ENCODE measurements at regions not wholly inside any gene's neighbourhood (a gene's known extent, or its start where the extent isn't known, plus 50 kb on each side); places are given as distances from the start of the nearest gene placed in this dataset.

DNA sequence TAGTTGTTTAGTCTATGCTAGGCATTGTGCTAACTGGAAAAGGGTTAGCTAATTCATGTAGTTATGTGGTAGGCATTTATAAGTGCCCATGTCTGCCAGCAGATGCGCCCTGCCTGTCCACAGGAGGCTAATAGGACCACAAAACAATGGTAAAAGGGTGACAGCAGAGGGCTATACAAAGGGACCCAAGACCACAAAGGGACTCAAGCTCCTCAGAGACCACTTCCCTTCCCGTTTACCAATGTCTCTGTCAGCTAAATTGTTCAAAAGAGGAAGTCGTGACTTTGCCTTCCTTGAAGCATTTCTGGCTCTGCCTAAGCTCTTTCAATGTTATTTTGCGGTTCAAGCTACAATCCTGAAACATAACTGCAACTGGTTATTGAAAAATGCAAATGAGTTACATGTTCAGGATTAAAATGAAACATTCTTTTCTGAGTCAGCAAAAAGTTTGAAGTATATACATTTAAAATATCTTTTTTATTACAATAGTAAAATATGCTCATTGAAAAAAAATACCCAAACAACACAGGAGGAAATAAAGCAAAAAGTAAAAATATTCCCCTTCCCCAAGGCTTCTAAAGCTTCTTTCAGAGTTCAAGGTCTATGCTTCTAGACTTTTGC lies 149.2 kb downstream of the MAF start:
- TF ChIP-seq, protein P1, sequence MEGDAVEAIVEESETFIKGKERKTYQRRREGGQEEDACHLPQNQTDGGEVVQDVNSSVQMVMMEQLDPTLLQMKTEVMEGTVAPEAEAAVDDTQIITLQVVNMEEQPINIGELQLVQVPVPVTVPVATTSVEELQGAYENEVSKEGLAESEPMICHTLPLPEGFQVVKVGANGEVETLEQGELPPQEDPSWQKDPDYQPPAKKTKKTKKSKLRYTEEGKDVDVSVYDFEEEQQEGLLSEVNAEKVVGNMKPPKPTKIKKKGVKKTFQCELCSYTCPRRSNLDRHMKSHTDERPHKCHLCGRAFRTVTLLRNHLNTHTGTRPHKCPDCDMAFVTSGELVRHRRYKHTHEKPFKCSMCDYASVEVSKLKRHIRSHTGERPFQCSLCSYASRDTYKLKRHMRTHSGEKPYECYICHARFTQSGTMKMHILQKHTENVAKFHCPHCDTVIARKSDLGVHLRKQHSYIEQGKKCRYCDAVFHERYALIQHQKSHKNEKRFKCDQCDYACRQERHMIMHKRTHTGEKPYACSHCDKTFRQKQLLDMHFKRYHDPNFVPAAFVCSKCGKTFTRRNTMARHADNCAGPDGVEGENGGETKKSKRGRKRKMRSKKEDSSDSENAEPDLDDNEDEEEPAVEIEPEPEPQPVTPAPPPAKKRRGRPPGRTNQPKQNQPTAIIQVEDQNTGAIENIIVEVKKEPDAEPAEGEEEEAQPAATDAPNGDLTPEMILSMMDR (IDR thresholded peaks at IDR 0.05): no peak
- TF ChIP-seq POLR2A (IDR thresholded peaks at IDR 0.05): no peak

All from esophagus squamous epithelium (tissue), 4 donors.